H1 (cell line): ENCODE measurements at regions not wholly inside any gene's neighbourhood (a gene's known extent, or its start where the extent isn't known, plus 50 kb on each side); places are given as distances from the start of the nearest gene placed in this dataset.

ENCODE experiments used
- CTCF ChIA-PET: fragments of 300-600 bp; sonication (Branson Sonifier 250); formaldehyde crosslinking; loops from one replicate; lab custom pipeline; 2021; ENCODE audit not compliant: partially characterized antibody; lab: Charles Lee
- POLR2A ChIA-PET: fragments of 300-600 bp; sonication (Branson Sonifier 250); formaldehyde crosslinking; loops from one replicate; lab custom pipeline; 2021; ENCODE audit warnings: inconsistent platforms; ENCODE audit not compliant: partially characterized antibody; lab: Charles Lee
- DNase-seq, 2 experiments: peaks; one replicate each; pipeline versions ENCODE4 v3.0.0 to v3.0.0-alpha.2; 2010 to 2022; ENCODE audit warnings: low spot score in 2 of 2, low read depth in 1 of 2, mixed read lengths in 1 of 2
- FAIRE-seq: peaks from 2 replicates; lab custom pipeline; 2011; peaks lifted over from hg19 to GRCh38; lab: Jason Lieb, UNC
- H2AFZ ChIP-seq: 2 replicates; pipeline ENCODE4 v1.8.1; 2012; ENCODE audit warnings: low read length, inconsistent platforms
- H2AK5ac ChIP-seq: 2 replicates; pipeline ENCODE4 v1.6.1; 2013; ENCODE audit warnings: low read depth, low read length
- H2BK120ac ChIP-seq: replicated peaks from 2 replicates; pipeline ENCODE3; 2013; ENCODE audit warnings: low read depth, low read length, inconsistent platforms
- H2BK12ac ChIP-seq: 2 replicates; pipeline ENCODE4 v1.6.1; 2013; ENCODE audit warnings: low read depth, low read length
- H2BK15ac ChIP-seq: 2 replicates; pipeline ENCODE4 v1.6.1; 2013; ENCODE audit warnings: low read length
- H2BK20ac ChIP-seq: 2 replicates; pipeline ENCODE4 v1.6.1; 2013; ENCODE audit warnings: low read length
- H2BK5ac ChIP-seq: 2 replicates; pipeline ENCODE4 v1.6.1; 2013; ENCODE audit warnings: low read depth, low read length
- H3K14ac ChIP-seq: 2 replicates; pipeline ENCODE4 v1.6.1; 2013; ENCODE audit warnings: inconsistent platforms; ENCODE audit not compliant: insufficient read length
- H3K18ac ChIP-seq: 2 replicates; pipeline ENCODE4 v1.6.1; 2013; ENCODE audit warnings: low read length; ENCODE audit errors: extremely low read depth
- H3K23ac ChIP-seq: 2 replicates; pipeline ENCODE4 v1.6.1; 2013; ENCODE audit warnings: inconsistent platforms; ENCODE audit not compliant: insufficient read length
- H3K23me2 ChIP-seq: 2 replicates; pipeline ENCODE4 v1.6.1; 2013; ENCODE audit warnings: low read depth, low read length
- H3K27ac ChIP-seq: 2 replicates; pipeline ENCODE4 v1.6.1; 2011; ENCODE audit warnings: low read depth, low read length, inconsistent platforms
- H3K27me3 ChIP-seq, 4 experiments: replicated peaks in 1 of 4; 1 replicate in 1 of 4; 2 replicates in 3 of 4; pipeline versions ENCODE4 v1.6.1 to v1.8.1; 2011 to 2013; ENCODE audit warnings: low read length in 3 of 4, mild to moderate bottlenecking in 3 of 4, inconsistent platforms in 2 of 4, mixed read lengths in 2 of 4, moderate library complexity in 1 of 4; ENCODE audit not compliant: control insufficient read depth in 3 of 4, insufficient read depth in 3 of 4; ENCODE audit errors: extremely low read depth in 1 of 4
- H3K36me3 ChIP-seq, 4 experiments: 2 replicates each; pipeline versions ENCODE4 v1.6.1 to v1.8.1; 2011 to 2013; ENCODE audit warnings: mild to moderate bottlenecking in 4 of 4, low read length in 3 of 4, moderate library complexity in 2 of 4, control low read depth in 1 of 4, inconsistent platforms in 1 of 4; ENCODE audit not compliant: insufficient read depth in 4 of 4, control insufficient read depth in 2 of 4
- H3K4ac ChIP-seq: replicated peaks from 2 replicates; pipeline ENCODE3; 2013; ENCODE audit warnings: low read length, low read depth, mixed read lengths, inconsistent platforms; ENCODE audit not compliant: insufficient read length
- H3K4me1 ChIP-seq, 4 experiments: replicated peaks in 1 of 4; 1 replicate in 1 of 4; 2 replicates in 3 of 4; pipeline versions ENCODE4 v1.6.1 to v1.8.1; 2011 to 2013; ENCODE audit warnings: low read length in 3 of 4, inconsistent platforms in 2 of 4, mixed read lengths in 1 of 4; ENCODE audit not compliant: insufficient read depth in 4 of 4, control insufficient read depth in 3 of 4
- H3K4me2 ChIP-seq, 2 experiments: 2 replicates each; pipeline versions ENCODE4 v1.6.1 to v1.8.1; 2011 to 2013; ENCODE audit warnings: low read depth in 2 of 2, low read length in 2 of 2, control low read depth in 1 of 2, inconsistent platforms in 1 of 2, mild to moderate bottlenecking in 1 of 2; ENCODE audit not compliant: insufficient read depth in 1 of 2
- H3K4me3 ChIP-seq, 4 experiments: fragments of 200-600, 300-600 bp in 1 of 4; sonication (generic), shearing (Covaris generic), sonication (Bioruptor Twin) in 1 of 4; 2 replicates each; pipeline versions ENCODE4 v1.5.1 to v1.8.1; 2011 to 2016; ENCODE audit warnings: low read length in 4 of 4, low read depth in 3 of 4, control low read depth in 2 of 4, inconsistent platforms in 2 of 4, mild to moderate bottlenecking in 2 of 4, mixed read lengths in 1 of 4, moderate library complexity in 1 of 4; ENCODE audit not compliant: insufficient read depth in 2 of 4; ENCODE audit errors: extremely low read depth in 1 of 4
- H3K56ac ChIP-seq: replicated peaks from 2 replicates; pipeline ENCODE3; 2013; ENCODE audit warnings: low read depth, mild to moderate bottlenecking, mixed read lengths, low read length, inconsistent platforms; ENCODE audit not compliant: insufficient read length
- H3K79me1 ChIP-seq: 2 replicates; pipeline ENCODE4 v1.6.1; 2013; ENCODE audit warnings: low read depth, low read length, control low read depth
- H3K79me2 ChIP-seq, 2 experiments: 2 replicates each; pipeline versions ENCODE4 v1.6.1 to v1.8.1; 2012 to 2013; ENCODE audit warnings: low read length in 2 of 2, mild to moderate bottlenecking in 2 of 2, inconsistent platforms in 1 of 2; ENCODE audit not compliant: insufficient read depth in 2 of 2, control insufficient read depth in 1 of 2
- H3K9ac ChIP-seq, 4 experiments: replicated peaks in 1 of 4; 1 replicate in 1 of 4; 2 replicates in 3 of 4; pipeline versions ENCODE4 v1.6.1 to v1.8.1; 2011 to 2013; ENCODE audit warnings: low read depth in 3 of 4, low read length in 3 of 4, control low read depth in 2 of 4, mild to moderate bottlenecking in 2 of 4, moderate library complexity in 2 of 4, inconsistent platforms in 1 of 4; ENCODE audit errors: extremely low read depth in 1 of 4
- H3K9me3 ChIP-seq, 2 experiments: 2 replicates each; pipeline versions ENCODE4 v1.6.1 to v1.8.1; 2012 to 2013; ENCODE audit warnings: mild to moderate bottlenecking in 2 of 2, moderate library complexity in 2 of 2, control low read depth in 1 of 2, inconsistent platforms in 1 of 2, low read depth in 1 of 2, low read length in 1 of 2, mixed read lengths in 1 of 2; ENCODE audit not compliant: insufficient read depth in 2 of 2
- H4K20me1 ChIP-seq, 2 experiments: replicated peaks in 1 of 2; 2 replicates each; pipeline versions ENCODE3 to v1.8.1; 2011 to 2013; ENCODE audit warnings: inconsistent platforms in 2 of 2, low read length in 2 of 2, mild to moderate bottlenecking in 1 of 2; ENCODE audit not compliant: insufficient read depth in 2 of 2, control insufficient read depth in 1 of 2
- H4K5ac ChIP-seq: 2 replicates; pipeline ENCODE4 v1.6.1; 2013; ENCODE audit warnings: low read length, low read depth, mixed read lengths, inconsistent platforms; ENCODE audit not compliant: insufficient read length
- H4K8ac ChIP-seq: 2 replicates; pipeline ENCODE4 v1.8.0; 2013; ENCODE audit warnings: mild to moderate bottlenecking, moderate library complexity, low read length, inconsistent platforms; ENCODE audit not compliant: insufficient read depth; ENCODE audit errors: extremely low read depth
- H4K91ac ChIP-seq: replicated peaks from 2 replicates; pipeline ENCODE3; 2013; ENCODE audit warnings: low read length, mixed read lengths, inconsistent platforms; ENCODE audit not compliant: insufficient read length
- GTF2F1 ChIP-seq: IDR thresholded peaks from 2 replicates; pipeline ENCODE4 v1.6.1; 2012; ENCODE audit warnings: low read depth, low read length, improper control_type of control experiment, borderline replicate concordance
- KDM4A ChIP-seq: IDR thresholded peaks from one replicate; pipeline ENCODE4 v1.7.1; 2012; ENCODE audit warnings: low read depth, mild to moderate bottlenecking, moderate library complexity, low read length, inconsistent platforms; ENCODE audit not compliant: severe bottlenecking
- POLR2A ChIP-seq, 2 experiments: IDR thresholded peaks; 1 replicate in 1 of 2; 2 replicates in 1 of 2; pipeline ENCODE4 v1.6.1; 2011; ENCODE audit warnings: low read depth in 2 of 2, low read length in 2 of 2, mild to moderate bottlenecking in 2 of 2; ENCODE audit errors: control extremely low read depth in 1 of 2
- POLR2AphosphoS5 ChIP-seq: IDR thresholded peaks from 2 replicates; pipeline ENCODE4 v1.6.1; 2011; ENCODE audit warnings: low read depth, low read length
- RFX5 ChIP-seq: IDR thresholded peaks from 2 replicates; pipeline ENCODE4 v1.6.1; 2011; ENCODE audit warnings: low read depth, low read length, improper control_type of control experiment, borderline replicate concordance
- WGBS, 2 experiments: shearing (Covaris generic) in 1 of 2; methylation state at CpG; one replicate each; pipeline versions ENCODE4 v1.1.6 to v1.1.7; 2013 to 2015; ENCODE audit warnings: low lambda C conversion rate in 2 of 2, mixed read lengths in 2 of 2, inconsistent platforms in 1 of 2, low coverage in 1 of 2, missing lambda C conversion rate in 1 of 2; ENCODE audit not compliant: insufficient replicate concordance in 2 of 2, insufficient coverage in 1 of 2, insufficient read length in 1 of 2; ENCODE audit errors: extremely low coverage in 1 of 2, missing lambda C conversion rate in 1 of 2; 5-methylcytosine and 5-hydroxymethylcytosine counted together

- H2AK5ac ChIP-seq: no peak overlapping the region
- H3K4me2 ChIP-seq: no peak overlapping the region
- no peak overlapping the region for H2BK120ac ChIP-seq
- H2BK5ac ChIP-seq: no peak overlapping the region
- H3K4me1 ChIP-seq: no peaks in the 10 kb centered on the region
- H3K79me2 ChIP-seq: no peaks in the 10 kb centered on the region
- FAIRE-seq (no peak), DNase-seq (no peak)
- no peaks in the 10 kb centered on the region for H3K27me3 ChIP-seq
- CTCF ChIA-PET: interaction anchor here (0.7 kb wide), 1 partner anchor 19 kb away, joined by 4 read pairs; no protein-coding TSS in a partner anchor
- no peak overlapping the region for H3K9ac ChIP-seq
- H2BK12ac ChIP-seq: no peak overlapping the region
- H3K4me3 ChIP-seq: no peak overlapping the region
- no peak overlapping the region for H3K56ac ChIP-seq
- no peak overlapping the region for H3K18ac ChIP-seq
- H2AFZ ChIP-seq: no peak overlapping the region
- no peak overlapping the region for H3K4ac ChIP-seq
- H3K23ac ChIP-seq: no peak overlapping the region
- H4K20me1 ChIP-seq: no peaks in the 10 kb centered on the region
- no peak overlapping the region for H3K27ac ChIP-seq
- no peak overlapping the region for H4K8ac ChIP-seq
- WGBS, 2 experiments: 96% methylated on average over 4 of the region's 4 CpGs; no CpG with 5 or more reads in 1 of the 2 experiments
- H3K79me1 ChIP-seq: no peaks in the 10 kb centered on the region
- H4K91ac ChIP-seq: no peak overlapping the region
- POLR2A ChIA-PET: no interaction called here
- H2BK15ac ChIP-seq: no peak overlapping the region
- no peak overlapping the region for H2BK20ac ChIP-seq
- H3K9me3 ChIP-seq: no peaks in the 10 kb centered on the region
- H3K14ac ChIP-seq: no peak overlapping the region
- H3K36me3 ChIP-seq: no peaks in the 10 kb centered on the region
- no peaks in the 10 kb centered on the region for H3K23me2 ChIP-seq
- no peak overlapping the region for H4K5ac ChIP-seq
- TF ChIP-seq POLR2AphosphoS5: no peak
- no peak for TF ChIP-seq GTF2F1
- TF ChIP-seq POLR2A (IDR thresholded peaks at IDR 0.05; ENCODE audit: control extremely low read depth in 1 of 2, low read depth in 2 of 2, low read length in 2 of 2): no peak
- no peak for TF ChIP-seq RFX5
- no peak for TF ChIP-seq KDM4A
Measured at GRCh38 chr4:79697444-79697843, 289.4 kb upstream of the GK2 start.
